ENCODE measurements at regions not wholly inside any gene's neighbourhood (a gene's known extent, or its start where the extent isn't known, plus 50 kb on each side); places are given as distances from the start of the nearest gene placed in this dataset.

GRCh38 chr13:63497601-63498000 lies 2082.0 kb upstream of the PCDH20 start:
- TF ChIP-seq EP300 (IDR thresholded peaks at IDR 0.05) (no peak), POLR2A (IDR thresholded peaks at IDR 0.05; ENCODE audit: low read depth) (no peak), POLR2AphosphoS5 (IDR thresholded peaks at IDR 0.05) (no peak), CTCF (IDR thresholded peaks at IDR 0.05) (no peak)
- Histone ChIP-seq H3K4me3 (no peak overlapping the region), H3K9me3 (peaks cover 0 to 3% (median 0%) of the 10 kb centered on the region in 4 donors), H3K36me3 (no peaks in the 10 kb centered on the region), H3K4me1 (no peaks in the 10 kb centered on the region), H3K27ac (replicated peaks in 1 of 4) (no peak overlapping the region), H3K27me3 (no peaks in the 10 kb centered on the region)
- DNase-seq (ENCODE audit: extremely low spot score) = no peak
- intact Hi-C loops (cut with DNase I) = no loop called here

GRCh38 chr13:63492604-63493003 lies 2077.0 kb upstream of the PCDH20 start:
- TF ChIP-seq EP300 (IDR thresholded peaks at IDR 0.05) (no peak), POLR2A (IDR thresholded peaks at IDR 0.05; ENCODE audit: low read depth) (no peak), CTCF (IDR thresholded peaks at IDR 0.05) (no peak)
- 84% methylated on average over 2 of the region's 2 CpGs for WGBS
- no peak for DNase-seq (ENCODE audit: extremely low spot score)
- Histone ChIP-seq H3K9me3 (no peaks in the 10 kb centered on the region), H3K27ac (replicated peaks in 1 of 4) (no peak overlapping the region), H3K36me3 (no peaks in the 10 kb centered on the region), H3K4me3 (no peak overlapping the region), H3K27me3 (no peaks in the 10 kb centered on the region), H3K4me1 (no peaks in the 10 kb centered on the region)
- intact Hi-C loops (cut with DNase I) = no loop called here

GRCh38 chr13:63490149-63490548 lies 2074.5 kb upstream of the PCDH20 start:
- no peaks in the 10 kb centered on the region for H3K9me3 ChIP-seq
- no peaks in the 10 kb centered on the region for H3K27me3 ChIP-seq
- no peak overlapping the region for H3K4me3 ChIP-seq
- H3K27ac ChIP-seq (replicated peaks in 1 of 4) = no peak overlapping the region
- 89% methylated on average over 1 of the region's 1 CpG for WGBS
- intact Hi-C loops (cut with DNase I) = no loop called here
- no peak for DNase-seq (ENCODE audit: extremely low spot score)
- no peaks in the 10 kb centered on the region for H3K36me3 ChIP-seq
- TF ChIP-seq CTCF (IDR thresholded peaks at IDR 0.05) (no peak), POLR2AphosphoS5 (IDR thresholded peaks at IDR 0.05) (no peak), POLR2A (IDR thresholded peaks at IDR 0.05; ENCODE audit: low read depth) (no peak), EP300 (IDR thresholded peaks at IDR 0.05) (no peak)
- no peaks in the 10 kb centered on the region for H3K4me1 ChIP-seq

- H3K27me3 ChIP-seq = no peaks in the 10 kb centered on the region
- no peaks in the 10 kb centered on the region for H3K4me1 ChIP-seq
- TF ChIP-seq POLR2AphosphoS5 (IDR thresholded peaks at IDR 0.05) = no peak
- TF ChIP-seq CTCF (IDR thresholded peaks at IDR 0.05) = no peak
- TF ChIP-seq POLR2A (IDR thresholded peaks at IDR 0.05; ENCODE audit: low read depth) = no peak
- no peak for TF ChIP-seq EP300 (IDR thresholded peaks at IDR 0.05)
- H3K36me3 ChIP-seq = no peaks in the 10 kb centered on the region
- intact Hi-C loops (cut with DNase I) = no loop called here
- H3K9me3 ChIP-seq = no peaks in the 10 kb centered on the region
- no peak overlapping the region for H3K27ac ChIP-seq (replicated peaks in 1 of 4)
- no peak for DNase-seq (ENCODE audit: extremely low spot score)
- H3K4me3 ChIP-seq = no peak overlapping the region
These were observed 2065.7 kb upstream of the PCDH20 start for GRCh38 chr13:63481334-63481733.

- Histone ChIP-seq H3K4me3 (no peak overlapping the region), H3K27me3 (no peaks in the 10 kb centered on the region), H3K27ac (replicated peaks in 1 of 4) (no peak overlapping the region), H3K36me3 (no peaks in the 10 kb centered on the region), H3K4me1 (no peaks in the 10 kb centered on the region), H3K9me3 (no peaks in the 10 kb centered on the region)
- 74% methylated on average over 1 of the region's 1 CpG for WGBS
- no peak for DNase-seq (ENCODE audit: extremely low spot score)
- intact Hi-C loops (cut with DNase I) = no loop called here
- no peak for TF ChIP-seq POLR2AphosphoS5 (IDR thresholded peaks at IDR 0.05)
- no peak for TF ChIP-seq POLR2A (IDR thresholded peaks at IDR 0.05; ENCODE audit: low read depth)
- no peak for TF ChIP-seq EP300 (IDR thresholded peaks at IDR 0.05)
- no peak for TF ChIP-seq CTCF (IDR thresholded peaks at IDR 0.05)
These were observed 2057.1 kb upstream of the PCDH20 start for GRCh38 chr13:63472711-63473110.

Data from esophagus muscularis mucosa (tissue), 4 donors.